Activated CD4-positive, alpha-beta T cell treated with anti-CD3 and anti-CD28 coated beads, Interleukin-2, amount 10 ng/mL, durations not matched to agents 7 days and 5 days (primary cell): ENCODE measurements at regions not wholly inside any gene's neighbourhood (a gene's known extent, or its start where the extent isn't known, plus 50 kb on each side); places are given as distances from the start of the nearest gene placed in this dataset.

Source experiments
- CTCF ChIA-PET: fragments of 350-600 bp; sonication (Branson Sonifier 250); formaldehyde crosslinking; loops from one replicate; lab custom pipeline; 2021; ENCODE audit warnings: antibody characterized with exemption; lab: Charles Lee
- POLR2A ChIA-PET: fragments of 350-600 bp; sonication (Branson Sonifier 250); formaldehyde crosslinking; loops from one replicate; lab custom pipeline; 2021; ENCODE audit warnings: antibody characterized with exemption; lab: Charles Lee
- DNase-seq: peaks from one replicate; pipeline ENCODE4 v3.0.0-alpha.2; 2020
- H3K27ac Mint-ChIP-seq: one replicate; pipeline ENCODE4 v1.8.0; 2021; ENCODE audit warnings: mild to moderate bottlenecking, moderate library complexity, mixed read lengths
- H3K27me3 Mint-ChIP-seq: one replicate; pipeline ENCODE4 v1.8.0; 2021; ENCODE audit warnings: mixed read lengths
- H3K36me3 Mint-ChIP-seq: one replicate; pipeline ENCODE4 v1.8.0; 2021; ENCODE audit warnings: low read depth, mixed read lengths
- H3K4me1 Mint-ChIP-seq: one replicate; pipeline ENCODE4 v1.8.0; 2021; ENCODE audit warnings: mixed read lengths
- H3K4me3 Mint-ChIP-seq: one replicate; pipeline ENCODE4 v1.8.0; 2021; ENCODE audit warnings: mild to moderate bottlenecking, moderate library complexity, mixed read lengths
- H3K9me3 Mint-ChIP-seq: one replicate; pipeline ENCODE4 v1.8.0; 2021; ENCODE audit warnings: mixed read lengths

GRCh38 chr12:65517656-65518210 is 239.2 kb downstream of the MSRB3 start:
- Mint-ChIP-seq H3K27me3 (no peaks in the 10 kb centered on the region), H3K27ac (no peak overlapping the region)
- CTCF ChIA-PET: no interaction called here

GRCh38 chr12:65518771-65519170 is 240.3 kb downstream of the MSRB3 start:
- H3K9me3 Mint-ChIP-seq: no peaks in the 10 kb centered on the region
- H3K27me3 Mint-ChIP-seq: no peaks in the 10 kb centered on the region
- no peaks in the 10 kb centered on the region for H3K4me1 Mint-ChIP-seq
- no peak overlapping the region for H3K4me3 Mint-ChIP-seq
- DNase-seq: no peak
- ChIA-PET POLR2A (no interaction called here), CTCF (no interaction called here)
- H3K36me3 Mint-ChIP-seq: no peaks in the 10 kb centered on the region
- no peak overlapping the region for H3K27ac Mint-ChIP-seq

More at GRCh38 chr12:65517656-65518210, 239.2 kb downstream of the MSRB3 start:
- no peak overlapping the region for H3K4me3 Mint-ChIP-seq
- no peaks in the 10 kb centered on the region for H3K36me3 Mint-ChIP-seq
- no peak for DNase-seq
- no peaks in the 10 kb centered on the region for H3K9me3 Mint-ChIP-seq
- POLR2A ChIA-PET: no interaction called here
- no peaks in the 10 kb centered on the region for H3K4me1 Mint-ChIP-seq

- no peak for DNase-seq
- Mint-ChIP-seq H3K4me1 (no peaks in the 10 kb centered on the region), H3K27ac (no peak overlapping the region), H3K9me3 (no peaks in the 10 kb centered on the region), H3K4me3 (no peak overlapping the region), H3K36me3 (no peaks in the 10 kb centered on the region), H3K27me3 (no peaks in the 10 kb centered on the region)
- ChIA-PET CTCF (no interaction called here), POLR2A (no interaction called here)
Observed at GRCh38 chr12:65520658-65521057, 242.2 kb downstream of the MSRB3 start.

DNA sequence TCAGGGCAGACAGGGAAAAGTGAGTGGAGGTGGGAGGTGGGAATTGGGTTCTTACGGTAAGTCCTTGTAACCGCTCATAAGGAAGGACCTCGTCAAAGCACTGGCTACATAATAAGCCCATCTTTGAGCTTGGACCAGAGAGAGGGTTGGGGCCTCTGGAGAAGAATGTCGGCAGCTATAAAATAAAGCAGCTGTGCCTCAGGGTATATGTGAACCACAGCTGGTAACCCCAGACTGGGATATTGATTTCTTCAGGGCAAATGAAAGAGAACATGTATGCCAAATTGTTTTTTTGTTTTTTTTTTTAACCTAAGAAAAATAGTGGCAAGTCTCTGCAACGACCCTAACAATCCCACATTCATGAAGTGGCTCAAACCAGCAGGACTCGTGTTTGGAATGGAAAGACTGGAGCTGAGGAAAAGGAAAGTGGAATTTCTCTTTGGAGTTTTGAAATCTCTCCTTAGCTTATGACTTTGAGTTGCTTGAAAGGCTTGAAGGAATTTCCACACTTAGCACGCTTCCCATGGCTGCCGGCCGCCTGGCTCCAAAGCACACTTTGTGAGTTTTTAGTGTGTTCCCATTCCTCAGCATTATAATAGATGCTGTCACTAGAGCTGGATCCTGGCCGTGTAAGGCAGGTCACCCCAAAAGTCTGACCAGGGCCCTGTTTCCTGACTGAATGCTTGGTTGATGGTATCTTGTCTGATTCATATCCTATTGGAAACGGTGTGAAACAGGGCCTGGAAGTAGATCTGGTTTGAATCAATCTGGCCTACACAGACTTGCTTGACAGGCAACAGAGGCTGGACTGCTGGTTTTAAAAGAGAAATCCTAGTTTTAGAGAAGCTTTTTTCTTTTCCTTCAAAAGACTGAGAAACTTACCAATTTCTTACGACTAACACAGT is 244.7 kb downstream of the MSRB3 start:
- H3K4me3 Mint-ChIP-seq: no peak overlapping the region
- CTCF ChIA-PET: interaction anchor here (0.6 kb wide), 1 partner anchor 26 kb away, joined by 3 read pairs; no protein-coding TSS in a partner anchor

DNA sequence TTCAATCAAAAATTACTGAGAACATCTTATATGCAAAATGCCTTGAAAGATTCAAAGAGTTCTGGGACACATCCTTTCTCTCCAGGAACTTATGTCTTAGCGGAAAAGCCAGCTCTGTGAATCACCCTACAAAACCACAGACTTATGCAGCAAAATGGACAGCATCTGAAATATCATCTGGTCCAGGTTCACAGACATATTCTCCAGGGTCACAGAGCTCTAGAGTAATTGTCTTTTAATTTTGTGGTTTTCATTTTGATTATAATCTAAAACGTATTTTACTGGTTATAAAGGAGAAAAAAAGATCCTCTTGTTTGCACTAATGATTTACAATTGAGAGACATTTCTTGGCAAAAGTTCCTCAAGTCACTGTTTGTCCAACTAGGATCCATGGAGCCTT is 246.2 kb downstream of the MSRB3 start:
- DNase-seq: no peak
- Mint-ChIP-seq H3K4me3 (no peak overlapping the region), H3K36me3 (no peaks in the 10 kb centered on the region), H3K4me1 (no peaks in the 10 kb centered on the region), H3K9me3 (no peaks in the 10 kb centered on the region), H3K27me3 (no peaks in the 10 kb centered on the region), H3K27ac (no peak overlapping the region)
- POLR2A ChIA-PET: no interaction called here
- CTCF ChIA-PET: no interaction called here

More for the DNA sequence above, 244.7 kb downstream of the MSRB3 start:
- H3K27ac Mint-ChIP-seq: no peak overlapping the region
- POLR2A ChIA-PET: no interaction called here
- no peaks in the 10 kb centered on the region for H3K36me3 Mint-ChIP-seq
- no peaks in the 10 kb centered on the region for H3K9me3 Mint-ChIP-seq
- H3K4me1 Mint-ChIP-seq: no peaks in the 10 kb centered on the region
- DNase-seq: no peak
- no peaks in the 10 kb centered on the region for H3K27me3 Mint-ChIP-seq

DNA sequence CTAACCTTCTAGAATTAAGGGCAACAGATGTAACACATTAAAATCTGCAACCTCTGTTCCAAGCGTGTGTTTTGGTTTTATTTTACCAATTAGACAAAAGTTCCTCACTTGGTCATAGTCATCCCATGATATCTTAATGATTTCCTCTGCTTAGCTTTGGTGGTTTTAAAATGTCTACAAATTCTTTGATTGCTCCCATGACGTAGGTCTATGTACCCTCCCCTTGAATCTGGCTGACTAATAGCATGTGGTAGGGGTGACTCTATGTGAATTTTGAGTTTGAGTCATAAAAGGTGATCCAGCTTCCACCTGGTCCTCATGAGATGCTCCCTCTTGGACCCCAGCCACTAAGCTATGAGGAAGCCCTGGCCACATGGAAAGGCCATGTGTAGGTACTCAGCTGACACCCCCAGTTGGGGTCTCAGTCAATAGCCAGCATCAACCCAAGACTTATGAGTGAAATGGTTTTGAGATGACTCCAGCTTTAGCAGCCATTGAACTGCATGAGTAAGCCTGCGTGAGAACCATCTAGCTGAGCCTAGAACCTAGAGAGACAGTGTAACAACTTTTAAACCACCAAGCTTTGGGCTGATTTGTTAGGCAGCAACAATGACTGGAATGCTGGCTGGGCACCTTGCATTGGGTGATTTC is 247.1 kb downstream of the MSRB3 start:
- Mint-ChIP-seq H3K9me3 (no peaks in the 10 kb centered on the region), H3K4me3 (no peak overlapping the region), H3K27me3 (no peaks in the 10 kb centered on the region), H3K4me1 (no peaks in the 10 kb centered on the region), H3K27ac (no peak overlapping the region), H3K36me3 (no peaks in the 10 kb centered on the region)
- CTCF ChIA-PET: no interaction called here
- DNase-seq: no peak
- POLR2A ChIA-PET: interaction anchor here (0.6 kb wide), 1 partner anchor 1368 kb away, joined by 4 read pairs; no protein-coding TSS in a partner anchor

- H3K27ac Mint-ChIP-seq: no peak overlapping the region
- H3K4me3 Mint-ChIP-seq: no peak overlapping the region
- ChIA-PET POLR2A (interaction anchor here (0.6 kb wide), 1 partner anchor 1367 kb away, joined by 4 read pairs; no protein-coding TSS in a partner anchor), CTCF (no interaction called here)
- no peak for DNase-seq
- H3K27me3 Mint-ChIP-seq: no peaks in the 10 kb centered on the region
- H3K4me1 Mint-ChIP-seq: no peaks in the 10 kb centered on the region
- H3K36me3 Mint-ChIP-seq: no peaks in the 10 kb centered on the region
- no peaks in the 10 kb centered on the region for H3K9me3 Mint-ChIP-seq
Observed at GRCh38 chr12:65526311-65526710, 247.8 kb downstream of the MSRB3 start.

GRCh38 chr12:65528127-65528526 is 249.6 kb downstream of the MSRB3 start:
- no peak for DNase-seq
- POLR2A ChIA-PET: no interaction called here
- Mint-ChIP-seq H3K36me3 (no peaks in the 10 kb centered on the region), H3K4me1 (peaks cover 1% of the 10 kb centered on the region), H3K27ac (no peak overlapping the region), H3K4me3 (no peak overlapping the region), H3K9me3 (no peaks in the 10 kb centered on the region), H3K27me3 (no peaks in the 10 kb centered on the region)
- CTCF ChIA-PET: no interaction called here

DNA sequence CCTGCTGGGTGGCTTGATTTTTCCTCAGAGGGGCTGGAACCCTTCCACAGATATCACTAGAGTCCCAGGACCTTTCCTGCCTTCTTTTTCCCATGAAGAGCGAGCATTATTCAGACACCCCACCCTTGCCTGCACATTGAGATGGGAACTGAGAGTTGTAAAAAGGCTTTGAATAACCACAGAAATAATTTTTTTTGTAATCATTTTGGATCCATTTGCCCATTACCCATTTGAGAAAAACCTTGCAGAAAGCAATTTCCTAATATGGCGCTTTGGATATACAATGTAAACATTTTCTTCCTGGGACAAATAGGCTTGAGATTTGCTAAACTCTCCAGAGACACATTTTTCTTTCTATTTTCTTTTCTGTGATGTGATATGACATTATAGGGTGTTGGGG is 250.6 kb downstream of the MSRB3 start:
- Mint-ChIP-seq H3K27ac (no peak overlapping the region), H3K4me3 (no peak overlapping the region), H3K4me1 (peaks cover 1% of the 10 kb centered on the region), H3K9me3 (no peaks in the 10 kb centered on the region), H3K36me3 (no peaks in the 10 kb centered on the region), H3K27me3 (no peaks in the 10 kb centered on the region)
- ChIA-PET CTCF (no interaction called here), POLR2A (no interaction called here)
- no peak for DNase-seq

GRCh38 chr12:65529771-65530435 is 251.4 kb downstream of the MSRB3 start:
- H3K9me3 Mint-ChIP-seq: no peaks in the 10 kb centered on the region
- POLR2A ChIA-PET: no interaction called here
- H3K4me1 Mint-ChIP-seq: peaks cover 1% of the 10 kb centered on the region
- no peak overlapping the region for H3K27ac Mint-ChIP-seq
- H3K4me3 Mint-ChIP-seq: no peak overlapping the region
- no peak for DNase-seq
- no peaks in the 10 kb centered on the region for H3K27me3 Mint-ChIP-seq
- CTCF ChIA-PET: no interaction called here
- H3K36me3 Mint-ChIP-seq: no peaks in the 10 kb centered on the region

DNA sequence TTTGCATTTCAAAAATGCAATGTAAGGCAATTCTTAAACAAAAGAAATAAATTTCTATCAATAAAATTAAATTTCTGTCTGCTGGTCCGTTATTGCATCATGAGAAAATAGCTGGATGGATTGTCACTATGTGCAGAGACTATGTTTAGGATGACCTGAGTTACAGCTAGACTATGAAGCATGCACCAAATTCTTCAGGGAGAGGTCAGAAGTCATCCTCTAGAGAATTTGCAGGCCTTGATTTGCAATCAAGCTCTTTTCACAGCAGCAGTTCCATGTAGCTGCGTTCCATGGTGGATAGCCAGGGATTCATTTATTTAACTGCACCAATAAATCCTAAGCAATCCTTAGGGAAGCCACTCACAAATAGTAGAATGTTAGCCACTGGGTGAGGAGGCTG is 253.7 kb downstream of the MSRB3 start:
- no peak for DNase-seq
- no peaks in the 10 kb centered on the region for H3K9me3 Mint-ChIP-seq
- peaks cover 1% of the 10 kb centered on the region for H3K4me1 Mint-ChIP-seq
- no peak overlapping the region for H3K4me3 Mint-ChIP-seq
- H3K36me3 Mint-ChIP-seq: no peaks in the 10 kb centered on the region
- H3K27ac Mint-ChIP-seq: no peak overlapping the region
- ChIA-PET POLR2A (no interaction called here), CTCF (no interaction called here)
- no peaks in the 10 kb centered on the region for H3K27me3 Mint-ChIP-seq

DNA sequence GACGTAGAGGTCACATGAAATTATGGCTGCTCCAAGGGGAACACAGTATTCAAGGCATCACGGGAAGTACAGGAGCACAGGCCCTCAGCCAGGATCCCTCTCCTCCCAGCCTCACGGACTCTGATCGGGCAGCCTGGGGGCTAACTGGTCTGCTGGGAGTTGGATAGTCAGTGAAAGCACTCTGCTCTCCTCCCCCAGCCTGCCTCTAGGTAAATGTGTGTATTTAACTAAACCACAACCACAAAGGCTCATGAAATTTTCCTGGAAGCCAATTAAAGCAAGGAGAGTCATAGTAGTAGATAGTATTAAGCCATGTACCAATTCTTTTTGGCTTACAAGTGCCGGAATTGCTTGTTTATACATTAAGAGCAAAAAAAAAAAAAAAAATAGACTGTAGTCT is 254.3 kb downstream of the MSRB3 start:
- POLR2A ChIA-PET: no interaction called here
- H3K4me1 Mint-ChIP-seq: peaks cover 1% of the 10 kb centered on the region

More for the DNA sequence above, 254.3 kb downstream of the MSRB3 start:
- no peaks in the 10 kb centered on the region for H3K27me3 Mint-ChIP-seq
- no peak for DNase-seq
- H3K4me3 Mint-ChIP-seq: no peak overlapping the region
- H3K36me3 Mint-ChIP-seq: no peaks in the 10 kb centered on the region
- H3K9me3 Mint-ChIP-seq: no peaks in the 10 kb centered on the region
- no peak overlapping the region for H3K27ac Mint-ChIP-seq
- CTCF ChIA-PET: no interaction called here
